HEK293 (cell line): ENCODE measurements at regions not wholly inside any gene's neighbourhood (a gene's known extent, or its start where the extent isn't known, plus 50 kb on each side); places are given as distances from the start of the nearest gene placed in this dataset.

Experiments used
- CTCF ChIA-PET: fragments of 350-600 bp; formaldehyde crosslinking; extraction: SDS; loops from one replicate; lab custom pipeline; 2021; ENCODE audit warnings: antibody characterized with exemption; lab: Yijun Ruan, JAX
- POLR2A ChIA-PET: fragments of 300-600 bp; formaldehyde crosslinking; extraction: SDS; loops from one replicate; lab custom pipeline; 2020; ENCODE audit warnings: antibody characterized with exemption, inconsistent platforms; lab: Yijun Ruan, JAX
- H3K27ac ChIP-seq: fragments of 200-500 bp; sonication (Bioruptor generic); 2 replicates; pipeline ENCODE4 v1.5.1; 2014; ENCODE audit warnings: low read depth, low read length, control low read depth, inconsistent platforms; ENCODE audit errors: extremely low read depth
- H3K36me3 ChIP-seq, 2 experiments: fragments of 200-500 bp in 1 of 2; sonication (Bioruptor generic) in 1 of 2; 1 replicate in 1 of 2; 2 replicates in 1 of 2; pipeline ENCODE4 v1.5.1; 2014 to 2017; ENCODE audit warnings: inconsistent platforms in 2 of 2, low read length in 2 of 2; ENCODE audit not compliant: control insufficient read depth in 2 of 2, insufficient read depth in 1 of 2
- H3K4me1 ChIP-seq: fragments of 200-500 bp; sonication (Bioruptor generic); 2 replicates; pipeline ENCODE4 v1.5.1; 2014; ENCODE audit warnings: mild to moderate bottlenecking, low read length, inconsistent platforms; ENCODE audit not compliant: control insufficient read depth, insufficient read depth
- H3K4me3 ChIP-seq: 2 replicates; pipeline ENCODE4 v1.5.1; 2011; ENCODE audit warnings: low read depth, mild to moderate bottlenecking, control low read depth, low read length, moderate library complexity
- H3K9me3 ChIP-seq: fragments of 200-500 bp; sonication (Bioruptor generic); 2 replicates; pipeline ENCODE4 v1.5.1; 2014; ENCODE audit warnings: low read depth, low read length, inconsistent platforms; ENCODE audit not compliant: control insufficient read depth, insufficient read depth
- GLIS1 ChIP-seq: fragments of 450-650 bp; formaldehyde crosslinking; IDR thresholded peaks from 2 replicates; pipeline ENCODE4 v1.5.1; 2016; ENCODE audit warnings: missing biosample characterization, missing genetic modification characterization
- REPIN1 ChIP-seq: fragments of 450-650 bp; formaldehyde crosslinking; IDR thresholded peaks from 2 replicates; pipeline ENCODE4 v1.5.1; 2017; ENCODE audit warnings: missing biosample characterization, missing genetic modification characterization, low read depth
- SALL2 ChIP-seq: fragments of 450-650 bp; formaldehyde crosslinking; IDR thresholded peaks from 2 replicates; pipeline ENCODE4 v1.5.0; 2017; ENCODE audit warnings: missing biosample characterization, mild to moderate bottlenecking, missing genetic modification characterization, borderline replicate concordance
- SP2 ChIP-seq: fragments of 450-650 bp; formaldehyde crosslinking; IDR thresholded peaks from 2 replicates; pipeline ENCODE4 v1.5.1; 2016; ENCODE audit warnings: missing biosample characterization, missing genetic modification characterization
- YY1 ChIP-seq: fragments of 450-650 bp; formaldehyde crosslinking; IDR thresholded peaks from 2 replicates; pipeline ENCODE4 v1.5.1; 2018; ENCODE audit warnings: missing biosample characterization, missing genetic modification characterization
- ZFHX2 ChIP-seq: fragments of 450-650 bp; formaldehyde crosslinking; conservative IDR thresholded peaks from 2 replicates; pipeline ENCODE4 v1.5.1; 2016; ENCODE audit warnings: missing biosample characterization, missing genetic modification characterization
- ZFP3 ChIP-seq: fragments of 450-650 bp; formaldehyde crosslinking; IDR thresholded peaks from 2 replicates; pipeline ENCODE4 v1.5.1; 2016; ENCODE audit warnings: low read depth, missing biosample characterization, missing genetic modification characterization
- ZNF140 ChIP-seq: fragments of 450-650 bp; formaldehyde crosslinking; IDR thresholded peaks from 2 replicates; pipeline ENCODE4 v1.5.1; 2016; ENCODE audit warnings: missing biosample characterization, missing genetic modification characterization
- ZNF169 ChIP-seq: fragments of 450-650 bp; formaldehyde crosslinking; IDR thresholded peaks from 2 replicates; pipeline ENCODE4 v1.5.1; 2016; ENCODE audit warnings: missing biosample characterization, missing genetic modification characterization
- ZNF184 ChIP-seq: fragments of 450-650 bp; IDR thresholded peaks from 2 replicates; pipeline ENCODE4 v1.5.1; 2018; ENCODE audit warnings: missing biosample characterization, mild to moderate bottlenecking, missing genetic modification characterization
- ZNF311 ChIP-seq: fragments of 450-650 bp; formaldehyde crosslinking; IDR thresholded peaks from 2 replicates; pipeline ENCODE4 v1.5.1; 2017; ENCODE audit warnings: missing biosample characterization, missing genetic modification characterization, borderline replicate concordance
- ZNF37A ChIP-seq: fragments of 450-650 bp; IDR thresholded peaks from 2 replicates; pipeline ENCODE4 v1.5.1; 2018; ENCODE audit warnings: missing biosample characterization, missing genetic modification characterization
- ZNF426 ChIP-seq: fragments of 450-650 bp; formaldehyde crosslinking; IDR thresholded peaks from 2 replicates; pipeline ENCODE4 v1.5.1; 2017; ENCODE audit warnings: missing biosample characterization, missing genetic modification characterization, mild to moderate bottlenecking, inconsistent platforms, moderate library complexity
- ZNF501 ChIP-seq: fragments of 450-650 bp; formaldehyde crosslinking; IDR thresholded peaks from 2 replicates; pipeline ENCODE4 v1.5.1; 2016; ENCODE audit warnings: missing biosample characterization, missing genetic modification characterization
- ZNF514 ChIP-seq: fragments of 450-650 bp; formaldehyde crosslinking; IDR thresholded peaks from 2 replicates; pipeline ENCODE4 v1.5.1; 2016; ENCODE audit warnings: missing biosample characterization, missing genetic modification characterization
- ZNF629 ChIP-seq: fragments of 450-650 bp; formaldehyde crosslinking; IDR thresholded peaks from 2 replicates; pipeline ENCODE4 v1.5.1; 2017; ENCODE audit warnings: missing biosample characterization, missing genetic modification characterization
- ZSCAN23 ChIP-seq: fragments of 450-650 bp; formaldehyde crosslinking; IDR thresholded peaks from 2 replicates; pipeline ENCODE4 v1.5.1; 2016; ENCODE audit warnings: missing biosample characterization, missing genetic modification characterization
- TF ChIP-seq, protein P1 (sequence below): fragments of 450-650 bp; formaldehyde crosslinking; IDR thresholded peaks from 2 replicates; pipeline ENCODE4 v1.5.1; 2016; ENCODE audit warnings: missing biosample characterization, missing genetic modification characterization
- TF ChIP-seq, protein P2 (sequence below): fragments of 450-650 bp; formaldehyde crosslinking; IDR thresholded peaks from 2 replicates; pipeline ENCODE4 v1.5.1; 2017; ENCODE audit warnings: missing biosample characterization, missing genetic modification characterization
- TF ChIP-seq, protein P3 (sequence below): fragments of 450-650 bp; formaldehyde crosslinking; IDR thresholded peaks from 2 replicates; pipeline ENCODE4 v1.5.1; 2016; ENCODE audit warnings: missing biosample characterization, missing genetic modification characterization

DNA sequence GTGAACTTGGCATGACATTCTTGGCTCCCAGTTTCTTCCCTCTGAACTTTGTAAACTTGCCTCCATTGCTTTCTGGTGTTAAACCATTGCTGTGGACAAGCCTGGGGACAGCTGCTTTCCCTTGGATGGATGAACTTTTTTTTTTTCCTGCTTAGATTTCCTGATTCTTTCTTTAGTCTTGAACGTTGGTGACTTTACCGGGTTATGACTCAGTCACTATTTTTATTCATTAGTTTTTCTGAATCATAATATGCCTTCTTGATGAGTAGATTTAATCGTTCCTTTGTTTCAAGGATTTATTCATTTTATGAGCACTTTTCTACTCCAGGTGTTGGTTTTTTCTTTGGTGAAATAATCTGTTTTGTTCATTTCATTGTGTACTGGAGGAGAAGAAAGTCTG, 155.0 kb upstream of the RTL1 start (continued):
- no peak for TF ChIP-seq ZSCAN23 (tag by site-specific recombination)
- TF ChIP-seq ZFP3 (tag by site-specific recombination), result no peak
- TF ChIP-seq ZNF184 (tag by site-specific recombination), result no peak
- no peak for TF ChIP-seq ZNF514 (tag by site-specific recombination)
- TF ChIP-seq ZNF140 (tag by site-specific recombination), result no peak

DNA sequence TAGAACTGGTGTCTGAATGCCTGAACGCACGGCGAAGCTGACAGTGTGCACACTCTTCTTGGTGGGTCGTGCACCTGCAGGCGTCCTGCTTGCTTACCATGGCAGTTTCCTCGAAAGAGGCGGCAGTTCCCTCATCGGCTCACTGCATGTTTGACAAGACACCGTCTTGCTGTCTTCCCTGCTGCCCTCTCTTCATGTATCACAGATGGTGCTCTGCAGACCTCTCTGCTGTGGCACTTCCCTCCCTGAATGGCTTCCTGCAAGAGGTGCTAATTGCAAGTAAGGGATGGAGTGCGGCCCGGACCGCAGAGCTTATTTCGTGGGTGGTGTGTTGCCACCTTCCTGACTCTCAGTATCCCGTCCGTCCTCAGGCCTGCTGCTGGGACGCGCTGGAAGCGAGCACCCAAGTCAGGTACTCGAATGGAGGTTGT, 156.7 kb upstream of the RTL1 start:
- CTCF ChIA-PET, result no interaction called here
- Histone ChIP-seq H3K9me3 (no peaks in the 10 kb centered on the region), H3K27ac (no peak overlapping the region), H3K4me3 (no peak overlapping the region), H3K4me1 (no peaks in the 10 kb centered on the region), H3K36me3 (no peaks in the 10 kb centered on the region)
- POLR2A ChIA-PET, result no interaction called here
- TF ChIP-seq SALL2 (tag by site-specific recombination), result no peak

DNA sequence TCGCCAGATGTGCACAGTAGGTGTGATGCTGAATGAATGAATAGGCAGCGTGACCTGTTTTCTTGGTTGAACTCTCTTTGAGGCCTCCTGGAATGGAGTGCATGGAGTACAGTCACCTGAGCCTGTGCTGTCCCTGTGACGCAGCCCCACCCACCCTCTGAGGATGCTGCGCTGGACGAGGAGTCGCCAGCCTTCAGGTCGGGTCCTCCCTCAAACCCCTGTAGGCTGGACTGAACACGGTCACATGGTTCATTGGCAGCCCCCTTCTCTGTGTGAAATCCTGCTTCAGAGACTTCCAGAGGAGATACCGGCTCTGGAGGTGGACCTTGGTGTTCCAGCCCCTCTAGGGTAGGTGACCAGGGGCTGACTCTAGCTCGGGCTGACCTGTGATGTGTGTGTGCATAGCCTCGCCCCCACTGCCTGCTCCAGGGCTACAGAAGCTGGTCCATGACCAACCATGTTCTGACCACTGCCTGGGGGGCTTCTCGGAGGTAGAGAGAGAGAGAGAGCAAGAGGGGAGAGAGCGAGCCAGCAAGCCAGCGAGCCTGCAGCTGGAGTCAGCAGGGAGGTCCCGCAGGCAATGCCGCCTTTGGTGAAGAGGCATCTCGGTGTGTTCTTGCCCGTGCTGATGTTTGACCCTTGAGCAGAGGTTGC, 158.0 kb upstream of the RTL1 start:
- ChIA-PET CTCF (no interaction called here), POLR2A (no interaction called here)
- Histone ChIP-seq H3K27ac (no peak overlapping the region), H3K9me3 (no peaks in the 10 kb centered on the region), H3K4me1 (no peaks in the 10 kb centered on the region), H3K4me3 (no peak overlapping the region), H3K36me3 (no peaks in the 10 kb centered on the region)
- TF ChIP-seq GLIS1, result no peak
- no peak for TF ChIP-seq ZNF169 (tag by site-specific recombination)
- no peak for TF ChIP-seq REPIN1 (tag by site-specific recombination)
- TF ChIP-seq, protein P1, sequence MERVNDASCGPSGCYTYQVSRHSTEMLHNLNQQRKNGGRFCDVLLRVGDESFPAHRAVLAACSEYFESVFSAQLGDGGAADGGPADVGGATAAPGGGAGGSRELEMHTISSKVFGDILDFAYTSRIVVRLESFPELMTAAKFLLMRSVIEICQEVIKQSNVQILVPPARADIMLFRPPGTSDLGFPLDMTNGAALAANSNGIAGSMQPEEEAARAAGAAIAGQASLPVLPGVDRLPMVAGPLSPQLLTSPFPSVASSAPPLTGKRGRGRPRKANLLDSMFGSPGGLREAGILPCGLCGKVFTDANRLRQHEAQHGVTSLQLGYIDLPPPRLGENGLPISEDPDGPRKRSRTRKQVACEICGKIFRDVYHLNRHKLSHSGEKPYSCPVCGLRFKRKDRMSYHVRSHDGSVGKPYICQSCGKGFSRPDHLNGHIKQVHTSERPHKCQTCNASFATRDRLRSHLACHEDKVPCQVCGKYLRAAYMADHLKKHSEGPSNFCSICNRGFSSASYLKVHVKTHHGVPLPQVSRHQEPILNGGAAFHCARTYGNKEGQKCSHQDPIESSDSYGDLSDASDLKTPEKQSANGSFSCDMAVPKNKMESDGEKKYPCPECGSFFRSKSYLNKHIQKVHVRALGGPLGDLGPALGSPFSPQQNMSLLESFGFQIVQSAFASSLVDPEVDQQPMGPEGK (tag by site-specific recombination), result no peak
- TF ChIP-seq ZFHX2 (tag by site-specific recombination), result no peak
- TF ChIP-seq YY1 (tag by site-specific recombination), result no peak
- TF ChIP-seq, protein P2, sequence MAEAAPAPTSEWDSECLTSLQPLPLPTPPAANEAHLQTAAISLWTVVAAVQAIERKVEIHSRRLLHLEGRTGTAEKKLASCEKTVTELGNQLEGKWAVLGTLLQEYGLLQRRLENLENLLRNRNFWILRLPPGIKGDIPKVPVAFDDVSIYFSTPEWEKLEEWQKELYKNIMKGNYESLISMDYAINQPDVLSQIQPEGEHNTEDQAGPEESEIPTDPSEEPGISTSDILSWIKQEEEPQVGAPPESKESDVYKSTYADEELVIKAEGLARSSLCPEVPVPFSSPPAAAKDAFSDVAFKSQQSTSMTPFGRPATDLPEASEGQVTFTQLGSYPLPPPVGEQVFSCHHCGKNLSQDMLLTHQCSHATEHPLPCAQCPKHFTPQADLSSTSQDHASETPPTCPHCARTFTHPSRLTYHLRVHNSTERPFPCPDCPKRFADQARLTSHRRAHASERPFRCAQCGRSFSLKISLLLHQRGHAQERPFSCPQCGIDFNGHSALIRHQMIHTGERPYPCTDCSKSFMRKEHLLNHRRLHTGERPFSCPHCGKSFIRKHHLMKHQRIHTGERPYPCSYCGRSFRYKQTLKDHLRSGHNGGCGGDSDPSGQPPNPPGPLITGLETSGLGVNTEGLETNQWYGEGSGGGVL (tag by site-specific recombination), result no peak
- TF ChIP-seq ZNF426 (tag by site-specific recombination), result no peak
- no peak for TF ChIP-seq ZNF501 (tag by site-specific recombination)
- TF ChIP-seq ZNF629, result no peak
- TF ChIP-seq, protein P3, sequence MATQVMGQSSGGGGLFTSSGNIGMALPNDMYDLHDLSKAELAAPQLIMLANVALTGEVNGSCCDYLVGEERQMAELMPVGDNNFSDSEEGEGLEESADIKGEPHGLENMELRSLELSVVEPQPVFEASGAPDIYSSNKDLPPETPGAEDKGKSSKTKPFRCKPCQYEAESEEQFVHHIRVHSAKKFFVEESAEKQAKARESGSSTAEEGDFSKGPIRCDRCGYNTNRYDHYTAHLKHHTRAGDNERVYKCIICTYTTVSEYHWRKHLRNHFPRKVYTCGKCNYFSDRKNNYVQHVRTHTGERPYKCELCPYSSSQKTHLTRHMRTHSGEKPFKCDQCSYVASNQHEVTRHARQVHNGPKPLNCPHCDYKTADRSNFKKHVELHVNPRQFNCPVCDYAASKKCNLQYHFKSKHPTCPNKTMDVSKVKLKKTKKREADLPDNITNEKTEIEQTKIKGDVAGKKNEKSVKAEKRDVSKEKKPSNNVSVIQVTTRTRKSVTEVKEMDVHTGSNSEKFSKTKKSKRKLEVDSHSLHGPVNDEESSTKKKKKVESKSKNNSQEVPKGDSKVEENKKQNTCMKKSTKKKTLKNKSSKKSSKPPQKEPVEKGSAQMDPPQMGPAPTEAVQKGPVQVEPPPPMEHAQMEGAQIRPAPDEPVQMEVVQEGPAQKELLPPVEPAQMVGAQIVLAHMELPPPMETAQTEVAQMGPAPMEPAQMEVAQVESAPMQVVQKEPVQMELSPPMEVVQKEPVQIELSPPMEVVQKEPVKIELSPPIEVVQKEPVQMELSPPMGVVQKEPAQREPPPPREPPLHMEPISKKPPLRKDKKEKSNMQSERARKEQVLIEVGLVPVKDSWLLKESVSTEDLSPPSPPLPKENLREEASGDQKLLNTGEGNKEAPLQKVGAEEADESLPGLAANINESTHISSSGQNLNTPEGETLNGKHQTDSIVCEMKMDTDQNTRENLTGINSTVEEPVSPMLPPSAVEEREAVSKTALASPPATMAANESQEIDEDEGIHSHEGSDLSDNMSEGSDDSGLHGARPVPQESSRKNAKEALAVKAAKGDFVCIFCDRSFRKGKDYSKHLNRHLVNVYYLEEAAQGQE (tag by site-specific recombination), result no peak
- no peak for TF ChIP-seq ZNF311
- no peak for TF ChIP-seq SP2
- no peak for TF ChIP-seq ZNF37A
